ENCODE measurements at regions not wholly inside any gene's neighbourhood (a gene's known extent, or its start where the extent isn't known, plus 50 kb on each side); places are given as distances from the start of the nearest gene placed in this dataset.

- TF ChIP-seq KLF16 (tag by site-specific recombination; IDR thresholded peaks at IDR 0.05) (no peak), ZNF433 (tag by site-specific recombination; IDR thresholded peaks at IDR 0.05; ENCODE audit: low read depth) (no peak)
These were observed 131.3 kb upstream of the B3GAT2 start (continued) for GRCh38 chr6:71088166-71088565.

- ChIA-PET CTCF (no interaction called here), POLR2A (no interaction called here)
- TF ChIP-seq MEIS1 (CRISPR knock-in tag; IDR thresholded peaks at IDR 0.05; ENCODE audit: borderline replicate concordance) (no peak), HOXA7 (CRISPR knock-in tag; IDR thresholded peaks at IDR 0.05; ENCODE audit: borderline replicate concordance) (no peak), ZNF791 (tag by site-specific recombination; IDR thresholded peaks at IDR 0.05) (no peak), IKZF3 (tag by site-specific recombination; IDR thresholded peaks at IDR 0.05) (no peak), ZNF292 (tag by site-specific recombination; IDR thresholded peaks at IDR 0.05; ENCODE audit: borderline replicate concordance, low read depth) (no peak), CTCF (tag by site-specific recombination; IDR thresholded peaks at IDR 0.05) (no peak), ZNF37A (tag by site-specific recombination; IDR thresholded peaks at IDR 0.05) (no peak), ZNF677 (tag by site-specific recombination; IDR thresholded peaks at IDR 0.05) (no peak), BCL11A (tag by site-specific recombination; IDR thresholded peaks at IDR 0.05; ENCODE audit: low read depth) (no peak), ZNF514 (tag by site-specific recombination; IDR thresholded peaks at IDR 0.05) (no peak), KLF9 (tag by site-specific recombination; IDR thresholded peaks at IDR 0.05; ENCODE audit: low read depth) (no peak), TCF7L2 (IDR thresholded peaks at IDR 0.05; ENCODE audit: borderline replicate concordance, low read depth, low read length) (no peak), ZNF112 (tag by site-specific recombination; IDR thresholded peaks at IDR 0.05) (no peak), ZNF600 (tag by site-specific recombination; IDR thresholded peaks at IDR 0.05) (no peak), SETDB1 (IDR thresholded peaks at IDR 0.05; ENCODE audit: insufficient read length, low read length) (no peak)
- H3K9me3 ChIP-seq (ENCODE audit: control insufficient read depth, insufficient read depth, low read depth, low read length) = no peaks in the 10 kb centered on the region
- H3K4me3 ChIP-seq (ENCODE audit: low read depth, low read length) = no peak overlapping the region
- no peaks in the 10 kb centered on the region for H3K36me3 ChIP-seq (ENCODE audit: control insufficient read depth in 2 of 2, insufficient read depth in 1 of 2, low read length in 2 of 2)
- H3K27ac ChIP-seq (ENCODE audit: extremely low read depth, low read depth, low read length) = no peak overlapping the region
- H3K4me1 ChIP-seq (ENCODE audit: control insufficient read depth, insufficient read depth, low read length) = no peaks in the 10 kb centered on the region
These were observed 133.4 kb upstream of the B3GAT2 start for GRCh38 chr6:71090217-71090616.

GRCh38 chr6:71091167-71091566 lies 134.3 kb upstream of the B3GAT2 start:
- TF ChIP-seq ZNF626 (tag by site-specific recombination; IDR thresholded peaks at IDR 0.05) (no peak), ELK4 (IDR thresholded peaks at IDR 0.05; ENCODE audit: borderline replicate concordance, low read depth, low read length) (no peak), ZNF701 (tag by site-specific recombination; IDR thresholded peaks at IDR 0.05) (no peak), ZNF585B (tag by site-specific recombination; IDR thresholded peaks at IDR 0.05) (no peak), GFI1B (tag by site-specific recombination; IDR thresholded peaks at IDR 0.05) (no peak)
- Histone ChIP-seq H3K4me3 (ENCODE audit: low read depth, low read length) (no peak overlapping the region), H3K36me3 (ENCODE audit: control insufficient read depth in 2 of 2, insufficient read depth in 1 of 2, low read length in 2 of 2) (no peaks in the 10 kb centered on the region), H3K4me1 (ENCODE audit: control insufficient read depth, insufficient read depth, low read length) (no peaks in the 10 kb centered on the region), H3K27ac (ENCODE audit: extremely low read depth, low read depth, low read length) (no peak overlapping the region), H3K9me3 (ENCODE audit: control insufficient read depth, insufficient read depth, low read depth, low read length) (no peaks in the 10 kb centered on the region)
- POLR2A ChIA-PET = no interaction called here
- CTCF ChIA-PET = interaction anchor here (0.6 to 1.1 kb wide), 2 partner anchors 136 to 364 kb away, joined by 5 to 6 read pairs; no protein-coding TSS in a partner anchor

All from HEK293 (cell line).